MCF 10A (cell line): ENCODE measurements at regions not wholly inside any gene's neighbourhood (a gene's known extent, or its start where the extent isn't known, plus 50 kb on each side); places are given as distances from the start of the nearest gene placed in this dataset.

Experiments
- BruUV-seq: library from RNA; stranded (reverse); fragments of 400-500 nt; replicated peaks from 2 replicates; lab custom pipeline; 2021; lab: Mats Ljungman, UMichigan
- CTCF ChIA-PET: fragments of 300-600 bp; sonication (Branson Sonifier 250); formaldehyde crosslinking; extraction: SDS; loops from one replicate; lab custom pipeline; 2021; ENCODE audit warnings: antibody characterized with exemption, inconsistent platforms; lab: Yijun Ruan, JAX
- POLR2A ChIA-PET: fragments of 300-600, 350-650 bp; sonication (Branson Sonifier 250); formaldehyde crosslinking; extraction: SDS; loops from one replicate; lab custom pipeline; 2020; ENCODE audit warnings: antibody characterized with exemption, inconsistent platforms; lab: Yijun Ruan, JAX
- DNase-seq: peaks from one replicate; pipeline ENCODE4 v3.0.0-alpha.2; 2018; ENCODE audit not compliant: unreplicated experiment
- H3K27ac Mint-ChIP-seq: one replicate; pipeline ENCODE4 v1.8.0; 2022; ENCODE audit warnings: mild to moderate bottlenecking, low read depth, mixed read lengths; ENCODE audit not compliant: unreplicated experiment
- H3K27me3 Mint-ChIP-seq: one replicate; pipeline ENCODE4 v1.8.0; 2022; ENCODE audit warnings: mixed read lengths; ENCODE audit not compliant: insufficient read depth, unreplicated experiment
- H3K36me3 Mint-ChIP-seq: one replicate; pipeline ENCODE4 v1.8.0; 2022; ENCODE audit warnings: mild to moderate bottlenecking, moderate library complexity, mixed read lengths; ENCODE audit not compliant: insufficient read depth, unreplicated experiment
- H3K4me1 Mint-ChIP-seq: one replicate; pipeline ENCODE4 v1.8.0; 2022; ENCODE audit warnings: mixed read lengths; ENCODE audit not compliant: insufficient read depth, unreplicated experiment
- H3K4me3 Mint-ChIP-seq: one replicate; pipeline ENCODE4 v1.8.0; 2022; ENCODE audit warnings: mild to moderate bottlenecking, moderate library complexity, mixed read lengths; ENCODE audit not compliant: unreplicated experiment
- H3K9me3 Mint-ChIP-seq: one replicate; pipeline ENCODE4 v1.8.0; 2022; ENCODE audit warnings: mixed read lengths; ENCODE audit not compliant: unreplicated experiment
- intact Hi-C: fragments of 100-400 bp; cut with micrococcal nuclease; formaldehyde crosslinking; loops from 2 replicates; pipeline ENCODE4 v1.14.1; 2022
- TF ChIP-seq, protein P1 (sequence below): fragments of 200-600 bp; IDR thresholded peaks from one replicate; pipeline ENCODE4 v1.8.0; 2022; ENCODE audit warnings: antibody characterized with exemption, mild to moderate bottlenecking; ENCODE audit not compliant: unreplicated experiment

DNA sequence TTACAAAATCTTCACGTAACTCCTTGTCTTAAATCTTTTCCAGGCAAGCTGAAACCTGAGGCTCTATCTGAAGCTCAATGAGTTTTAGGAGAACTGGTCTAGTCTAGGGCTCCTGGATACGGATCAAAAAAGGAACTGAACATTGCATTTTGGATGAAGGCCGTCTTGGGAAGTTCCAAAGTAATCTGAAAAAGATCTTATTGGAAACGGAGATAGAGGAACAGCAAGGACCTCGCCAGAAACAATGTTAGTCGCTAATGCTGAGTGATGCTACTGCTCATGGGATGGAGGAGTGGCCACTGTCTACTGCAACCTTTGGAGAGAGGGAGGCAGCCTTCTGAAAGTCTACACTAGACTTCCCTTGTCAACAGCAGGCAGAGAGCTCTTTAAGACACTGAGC lies 91.4 kb upstream of the ATXN1 start:
- ChIA-PET POLR2A (no interaction called here), CTCF (interaction anchor here (0.6 to 0.7 kb wide), 2 partner anchors 9 to 181 kb away, joined by 4 to 6 read pairs; no protein-coding TSS in a partner anchor)
- H3K9me3 Mint-ChIP-seq, result no peaks in the 10 kb centered on the region
- no TSS peak for BruUV-seq
- no peaks in the 10 kb centered on the region for H3K36me3 Mint-ChIP-seq
- DNase-seq, result no peak
- no peak overlapping the region for H3K27ac Mint-ChIP-seq
- no peaks in the 10 kb centered on the region for H3K27me3 Mint-ChIP-seq
- intact Hi-C loops, result no loop called here
- no peak overlapping the region for H3K4me3 Mint-ChIP-seq
- H3K4me1 Mint-ChIP-seq, result peaks cover 17% of the 10 kb centered on the region
- TF ChIP-seq, protein P1, sequence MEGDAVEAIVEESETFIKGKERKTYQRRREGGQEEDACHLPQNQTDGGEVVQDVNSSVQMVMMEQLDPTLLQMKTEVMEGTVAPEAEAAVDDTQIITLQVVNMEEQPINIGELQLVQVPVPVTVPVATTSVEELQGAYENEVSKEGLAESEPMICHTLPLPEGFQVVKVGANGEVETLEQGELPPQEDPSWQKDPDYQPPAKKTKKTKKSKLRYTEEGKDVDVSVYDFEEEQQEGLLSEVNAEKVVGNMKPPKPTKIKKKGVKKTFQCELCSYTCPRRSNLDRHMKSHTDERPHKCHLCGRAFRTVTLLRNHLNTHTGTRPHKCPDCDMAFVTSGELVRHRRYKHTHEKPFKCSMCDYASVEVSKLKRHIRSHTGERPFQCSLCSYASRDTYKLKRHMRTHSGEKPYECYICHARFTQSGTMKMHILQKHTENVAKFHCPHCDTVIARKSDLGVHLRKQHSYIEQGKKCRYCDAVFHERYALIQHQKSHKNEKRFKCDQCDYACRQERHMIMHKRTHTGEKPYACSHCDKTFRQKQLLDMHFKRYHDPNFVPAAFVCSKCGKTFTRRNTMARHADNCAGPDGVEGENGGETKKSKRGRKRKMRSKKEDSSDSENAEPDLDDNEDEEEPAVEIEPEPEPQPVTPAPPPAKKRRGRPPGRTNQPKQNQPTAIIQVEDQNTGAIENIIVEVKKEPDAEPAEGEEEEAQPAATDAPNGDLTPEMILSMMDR, result no peak

DNA sequence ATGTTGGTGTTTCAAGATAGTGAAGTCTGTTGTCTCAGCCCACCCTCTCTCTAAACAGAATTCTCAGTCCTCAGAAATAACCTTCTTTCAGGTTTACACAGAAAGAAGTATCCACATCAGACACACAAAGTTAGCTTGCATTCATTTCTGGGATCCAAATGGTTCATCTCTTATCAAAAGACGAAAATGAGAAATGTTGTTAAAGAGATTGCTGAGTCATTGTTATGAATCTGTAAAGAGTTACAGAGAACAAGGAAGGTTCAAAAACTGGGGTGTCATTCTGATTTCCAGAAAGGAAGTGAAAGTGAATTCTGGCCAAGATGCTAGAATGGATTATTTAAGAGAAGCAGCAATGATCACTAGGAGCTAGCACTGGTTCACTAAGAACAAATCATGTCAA lies 90.5 kb upstream of the ATXN1 start:
- intact Hi-C loops, result no loop called here
- Mint-ChIP-seq H3K4me3 (no peak overlapping the region), H3K27ac (no peak overlapping the region), H3K27me3 (no peaks in the 10 kb centered on the region), H3K4me1 (peaks cover 17% of the 10 kb centered on the region), H3K9me3 (no peaks in the 10 kb centered on the region), H3K36me3 (no peaks in the 10 kb centered on the region)
- no peak for DNase-seq
- BruUV-seq, result no TSS peak
- ChIA-PET POLR2A (no interaction called here), CTCF (interaction anchor here (0.7 kb wide), 1 partner anchor 9 kb away, joined by 4 read pairs; no protein-coding TSS in a partner anchor)
- TF ChIP-seq, protein P1, result no peak

GRCh38 chr6:16851044-16851540 lies 89.8 kb upstream of the ATXN1 start:
- no peaks in the 10 kb centered on the region for H3K36me3 Mint-ChIP-seq
- H3K4me1 Mint-ChIP-seq, result peaks cover 17% of the 10 kb centered on the region
- ChIA-PET CTCF (interaction anchor here (0.7 kb wide), 1 partner anchor 124 kb away, joined by 7 read pairs; no protein-coding TSS in a partner anchor), POLR2A (interaction anchor here (0.6 kb wide), 1 partner anchor 30 kb away, joined by 7 read pairs; no protein-coding TSS in a partner anchor)
- H3K9me3 Mint-ChIP-seq, result no peaks in the 10 kb centered on the region
- TF ChIP-seq, protein P1, result no peak
- no peak overlapping the region for H3K27ac Mint-ChIP-seq
- H3K27me3 Mint-ChIP-seq, result no peaks in the 10 kb centered on the region
- DNase-seq, result no peak
- no TSS peak for BruUV-seq
- H3K4me3 Mint-ChIP-seq, result no peak overlapping the region
- intact Hi-C loops, result no loop called here

- Mint-ChIP-seq H3K27ac (no peak overlapping the region), H3K4me1 (peaks cover 17% of the 10 kb centered on the region), H3K36me3 (no peaks in the 10 kb centered on the region), H3K9me3 (no peaks in the 10 kb centered on the region), H3K27me3 (no peaks in the 10 kb centered on the region), H3K4me3 (no peak overlapping the region)
- no peak for DNase-seq
- POLR2A ChIA-PET, result interaction anchor here (0.6 kb wide), 1 partner anchor 30 kb away, joined by 7 read pairs; no protein-coding TSS in a partner anchor
- no TSS peak for BruUV-seq
- CTCF ChIA-PET, result interaction anchor here (0.6 to 0.7 kb wide), 2 partner anchors 125 to 1991 kb away, joined by 4 to 7 read pairs; no protein-coding TSS in a partner anchor
- intact Hi-C loops, result no loop called here
- TF ChIP-seq, protein P1, result no peak
Measured at GRCh38 chr6:16850681-16851026, 89.4 kb upstream of the ATXN1 start.
